ENCODE measurements at regions not wholly inside any gene's neighbourhood (a gene's known extent, or its start where the extent isn't known, plus 50 kb on each side); places are given as distances from the start of the nearest gene placed in this dataset.

DNA sequence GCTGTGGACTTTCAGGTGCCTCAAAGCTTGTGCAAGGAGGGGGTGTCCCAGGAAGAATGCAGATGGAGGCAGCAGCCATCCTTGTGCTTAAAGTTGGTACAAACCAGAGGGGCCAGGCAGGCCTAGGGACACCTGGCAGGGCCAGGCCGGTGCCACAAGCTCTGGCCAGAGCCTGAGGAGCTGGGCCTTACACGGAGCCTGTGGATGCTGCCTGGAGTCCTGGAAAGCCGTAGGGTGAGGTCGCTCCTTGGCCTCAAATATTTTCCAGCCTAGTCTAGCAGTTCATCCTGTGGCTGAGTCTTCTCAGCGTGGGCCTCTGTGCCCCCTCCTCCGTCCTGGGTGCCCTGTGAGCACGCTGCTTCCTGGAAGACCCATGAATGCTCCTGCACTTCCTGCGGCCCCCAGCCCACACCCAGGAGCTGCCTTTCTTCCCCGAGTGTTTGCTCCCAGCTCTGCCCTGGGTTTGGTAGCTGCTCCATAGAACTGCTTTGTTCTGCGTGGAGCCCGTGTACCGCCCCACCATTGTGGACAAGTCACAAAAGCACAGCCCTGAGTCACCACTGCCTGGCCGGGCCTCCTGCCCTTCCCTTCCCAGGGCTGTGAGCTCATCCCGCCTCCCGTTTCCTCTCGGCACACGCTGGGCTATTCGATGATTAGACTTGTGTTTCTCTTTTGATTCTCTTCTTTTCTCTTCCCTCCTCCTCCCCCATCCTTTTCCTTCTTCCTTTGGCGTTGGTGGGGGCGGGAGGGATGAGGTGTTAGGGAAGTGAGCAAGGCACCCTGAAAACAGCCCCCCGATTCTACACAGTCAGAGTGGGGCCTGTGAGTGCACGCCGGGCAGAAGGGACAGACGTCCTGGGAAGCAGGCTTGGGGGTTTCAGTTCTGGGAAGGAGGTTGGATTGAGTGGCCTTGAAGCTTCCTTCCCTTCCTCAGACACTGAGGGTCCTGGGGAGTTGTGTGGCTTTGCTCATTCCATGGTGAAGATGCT is 73.2 kb upstream of the SHH start:
- no peak for DNase-seq (ENCODE audit: low read depth)

DNA sequence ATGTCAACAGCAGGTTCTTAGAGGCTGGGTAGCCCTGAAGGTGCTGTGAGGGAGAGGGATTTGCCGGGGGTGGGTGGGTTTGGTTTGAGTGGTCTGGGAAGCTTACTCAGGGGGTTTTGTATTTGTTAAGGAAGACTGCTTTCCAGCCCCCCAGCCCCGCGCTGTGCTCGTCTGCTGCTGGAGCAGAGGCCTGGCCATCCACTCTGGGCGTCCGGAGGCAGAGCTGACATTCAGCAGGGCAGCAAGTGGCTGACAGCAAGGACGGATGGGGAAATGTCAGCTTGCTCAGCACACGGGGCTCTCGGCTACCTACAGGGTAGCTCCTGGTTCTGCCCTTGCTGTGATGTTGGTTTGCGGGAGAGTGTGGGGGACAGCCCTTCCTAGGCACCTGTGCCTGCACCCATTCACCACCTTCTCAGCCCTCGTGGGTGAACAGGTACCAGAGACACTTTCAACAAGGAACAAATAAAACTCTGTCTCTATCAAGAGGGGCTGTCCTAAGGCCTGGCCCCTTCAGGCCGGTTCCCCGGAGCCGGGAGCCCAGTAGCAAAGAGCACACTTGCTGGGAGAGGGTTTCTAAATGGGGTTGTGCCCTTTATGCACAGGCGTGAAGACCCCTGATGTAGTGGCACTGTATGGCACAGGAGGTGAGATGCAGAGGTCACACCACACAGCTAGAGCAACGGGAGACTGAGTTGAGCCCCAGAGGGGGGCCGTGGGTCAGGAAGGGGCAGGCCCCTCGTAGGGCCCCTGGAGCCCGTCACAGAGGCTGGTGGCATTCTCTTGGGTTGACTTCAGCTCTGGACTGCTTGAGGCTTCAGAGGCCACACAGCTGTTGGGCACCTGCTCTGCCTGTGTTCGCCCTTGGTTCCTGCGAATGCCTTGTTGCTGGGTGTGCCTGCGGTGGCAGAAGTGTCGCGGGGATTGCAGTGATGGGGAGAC is 72.2 kb upstream of the SHH start:
- DNase-seq (ENCODE audit: low read depth), result no peak

DNA sequence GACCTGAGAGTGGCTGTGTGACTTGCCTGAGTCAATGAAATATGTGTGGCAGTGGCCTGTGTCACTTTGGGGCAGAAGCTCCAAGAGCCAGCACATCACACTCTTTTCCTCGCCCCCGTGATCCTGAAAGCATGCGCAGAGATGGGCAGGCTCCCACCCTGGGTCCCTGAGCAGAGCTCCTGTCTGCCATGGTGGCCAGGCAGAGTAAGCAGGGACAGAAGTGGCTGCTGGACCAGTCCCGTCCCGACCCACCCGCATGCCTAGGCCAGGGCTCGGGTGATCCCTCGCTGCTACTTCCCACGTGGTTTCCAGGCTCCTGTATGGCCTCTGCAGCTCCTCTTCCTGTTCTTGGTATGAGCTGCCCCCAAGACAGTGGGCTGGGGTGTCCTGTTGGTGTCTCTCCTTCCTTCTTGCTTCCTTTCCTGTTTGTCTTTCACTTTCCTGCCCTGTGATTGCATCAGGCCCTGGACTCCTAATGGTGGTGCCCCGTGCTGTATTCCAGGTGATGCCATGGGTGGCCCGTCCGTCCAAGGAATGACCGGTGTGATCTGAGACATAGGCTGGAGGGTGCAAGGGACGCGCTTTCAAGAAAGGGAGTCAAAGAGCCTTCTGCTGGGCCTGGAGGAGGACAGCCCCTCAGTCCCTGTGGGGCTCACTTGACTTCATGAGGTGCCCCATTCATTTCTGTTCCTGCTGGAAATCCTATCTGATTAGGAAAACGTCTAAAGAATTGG is 71.4 kb upstream of the SHH start:
- DNase-seq (ENCODE audit: low read depth), result no peak

DNA sequence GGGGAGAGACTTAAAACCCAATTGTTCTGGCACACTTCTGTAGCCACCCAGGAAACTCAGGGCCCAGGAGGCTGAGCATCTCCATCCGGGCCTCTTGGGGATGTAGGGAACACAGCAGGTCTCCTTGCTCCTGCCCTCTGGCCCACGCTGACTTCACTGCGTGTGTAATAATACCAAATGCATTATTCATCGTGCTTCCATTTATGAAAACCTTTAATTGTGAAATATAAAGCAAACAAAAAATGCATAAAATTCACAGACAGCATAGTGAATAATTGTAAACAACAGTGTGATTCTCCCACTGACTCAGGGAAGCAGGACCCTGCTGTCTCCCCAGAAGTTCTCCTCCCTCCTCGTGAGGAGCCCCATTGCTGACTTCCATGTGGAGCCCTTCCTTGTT is 70.3 kb upstream of the SHH start:
- DNase-seq (ENCODE audit: low read depth), result no peak

DNA sequence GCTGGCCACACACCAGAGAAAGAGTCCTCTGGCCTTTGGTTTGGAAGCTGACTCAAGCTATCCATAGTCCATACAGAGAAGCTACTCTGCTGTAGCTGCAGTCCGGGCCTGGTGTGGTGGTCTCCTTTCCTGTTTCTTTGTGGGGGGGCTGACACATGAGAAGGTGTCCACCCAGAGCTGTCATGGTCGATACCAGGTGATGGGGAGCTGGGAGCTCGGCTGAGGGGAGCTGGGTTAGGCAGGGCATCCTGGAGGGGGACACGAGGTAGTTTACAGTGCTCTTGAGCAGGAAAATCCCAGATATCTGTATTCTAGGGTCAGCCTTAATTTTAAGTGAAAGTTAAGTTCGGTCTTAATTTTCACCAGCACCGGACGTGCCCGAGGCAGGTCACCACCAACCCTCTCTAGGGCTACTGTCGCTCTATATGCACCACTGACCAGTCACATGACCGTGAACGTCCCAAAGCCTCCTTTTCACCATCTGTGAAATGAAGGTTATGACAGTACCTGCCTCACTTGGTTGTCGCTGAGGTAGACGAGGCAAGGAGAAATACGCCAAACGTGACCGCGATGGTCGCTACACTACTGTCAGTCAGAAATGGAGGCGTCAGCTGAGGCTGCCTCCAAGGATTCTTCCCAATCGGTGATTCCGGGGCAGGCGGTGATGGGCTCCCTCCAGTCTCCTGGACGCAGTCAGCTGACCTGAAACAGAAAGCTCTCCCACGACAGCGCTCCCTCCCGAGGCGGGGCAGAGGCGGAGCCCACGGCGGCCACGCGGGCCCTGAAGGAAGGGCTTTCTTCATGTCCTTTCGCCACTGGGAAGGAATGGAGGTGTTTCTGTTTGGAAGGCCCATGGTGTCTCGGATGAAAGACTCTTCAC is 69.4 kb upstream of the SHH start:
- DNase-seq (ENCODE audit: low read depth), result no peak

DNA sequence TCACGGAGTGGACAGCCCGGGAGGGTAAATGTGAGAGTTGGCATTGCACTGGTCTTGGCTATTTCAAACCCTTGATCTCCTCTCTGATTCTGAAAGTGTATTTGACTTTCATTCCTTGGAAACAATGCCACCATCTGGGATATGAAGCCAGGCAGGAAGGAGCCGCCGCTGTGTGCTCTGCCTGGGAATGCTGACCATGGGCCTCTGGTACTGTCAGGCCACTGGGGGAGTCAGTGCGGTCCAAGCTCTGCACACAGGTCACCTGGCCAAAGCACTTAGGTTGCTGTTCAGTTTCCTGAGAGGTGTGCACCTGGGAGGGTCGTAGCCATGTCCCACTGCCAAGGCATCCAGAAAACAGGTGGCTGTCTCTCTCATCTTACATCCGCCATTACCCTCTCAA is 68.5 kb upstream of the SHH start:
- DNase-seq (ENCODE audit: low read depth), result no peak

DNA sequence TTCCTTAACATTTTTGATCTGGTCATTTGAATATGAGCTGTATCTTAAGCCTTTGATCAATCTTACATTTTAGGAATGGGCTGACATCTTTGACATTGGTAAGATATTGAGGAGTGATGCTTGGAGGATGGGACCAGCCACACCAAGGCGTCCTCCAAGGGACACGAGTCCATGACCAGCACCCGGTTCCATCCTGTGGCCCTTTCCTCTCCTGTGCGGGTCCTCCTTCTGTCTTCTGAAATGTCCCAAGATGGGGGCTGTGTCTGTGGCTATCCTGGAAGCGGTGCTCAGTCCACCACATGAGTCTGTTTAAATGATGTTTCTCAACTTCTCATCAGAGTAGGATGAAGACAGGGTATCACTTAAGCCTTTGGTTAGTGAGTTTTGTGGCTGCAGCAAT is 67.3 kb upstream of the SHH start:
- no peak for DNase-seq (ENCODE audit: low read depth)

DNA sequence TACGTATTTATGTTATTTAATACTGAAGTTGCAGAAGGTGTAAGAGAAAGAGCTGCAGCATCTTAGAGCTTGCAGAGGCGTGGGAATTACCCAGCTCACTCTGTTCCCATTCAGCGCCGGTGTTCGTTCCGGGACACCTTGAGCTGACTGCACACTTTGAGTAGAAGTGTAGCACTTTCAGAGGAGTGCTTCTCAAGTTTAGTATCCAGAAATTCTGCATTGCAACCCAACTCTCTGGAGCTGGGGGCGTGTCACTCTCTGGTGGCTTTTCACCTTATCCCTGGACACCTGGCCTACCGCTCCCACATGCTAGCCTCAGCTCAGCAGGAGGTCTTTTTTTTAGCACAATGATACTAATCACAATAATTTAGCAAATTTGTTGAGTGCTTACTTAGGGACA is 66.4 kb upstream of the SHH start:
- DNase-seq (ENCODE audit: low read depth), result no peak

DNA sequence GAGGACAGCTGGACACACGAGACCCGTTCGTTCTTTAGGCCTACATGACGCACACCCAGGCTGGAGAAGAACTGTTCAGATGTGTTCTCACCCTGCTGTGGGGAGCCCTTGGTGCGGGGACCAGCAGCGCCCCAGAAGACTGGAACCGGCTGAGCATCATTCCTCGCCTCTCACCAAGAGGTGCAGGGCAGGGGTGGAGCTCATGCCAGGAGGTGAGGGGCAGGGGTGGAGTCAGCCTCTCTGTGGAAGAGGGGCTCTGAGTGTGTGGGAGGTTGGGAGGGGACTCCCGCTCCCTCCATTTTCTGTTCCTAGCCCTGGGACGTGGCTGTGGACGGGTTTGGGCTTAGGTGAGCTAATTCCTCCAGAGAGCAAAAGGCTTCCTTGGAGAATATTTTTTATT is 66.0 kb upstream of the SHH start:
- DNase-seq (ENCODE audit: low read depth), result no peak

DNA sequence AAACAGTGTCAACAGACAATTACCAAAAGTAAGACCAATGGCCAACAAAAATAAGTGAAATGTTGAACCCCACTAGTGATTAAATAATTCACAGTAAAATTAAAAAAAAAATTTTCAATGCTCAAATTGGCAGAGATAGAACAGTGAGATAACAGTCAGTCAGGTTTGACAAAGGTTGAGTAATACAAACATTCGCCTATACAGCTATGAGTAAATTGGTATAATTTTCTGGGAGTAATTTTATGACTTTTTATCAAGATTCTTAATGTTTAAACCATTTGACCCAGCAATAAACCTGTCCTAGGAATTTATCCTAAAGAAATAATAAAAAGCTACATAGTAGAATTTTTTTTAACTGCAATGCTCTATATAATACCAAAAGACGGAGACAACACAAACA is 64.9 kb upstream of the SHH start:
- DNase-seq (ENCODE audit: low read depth), result no peak

DNA sequence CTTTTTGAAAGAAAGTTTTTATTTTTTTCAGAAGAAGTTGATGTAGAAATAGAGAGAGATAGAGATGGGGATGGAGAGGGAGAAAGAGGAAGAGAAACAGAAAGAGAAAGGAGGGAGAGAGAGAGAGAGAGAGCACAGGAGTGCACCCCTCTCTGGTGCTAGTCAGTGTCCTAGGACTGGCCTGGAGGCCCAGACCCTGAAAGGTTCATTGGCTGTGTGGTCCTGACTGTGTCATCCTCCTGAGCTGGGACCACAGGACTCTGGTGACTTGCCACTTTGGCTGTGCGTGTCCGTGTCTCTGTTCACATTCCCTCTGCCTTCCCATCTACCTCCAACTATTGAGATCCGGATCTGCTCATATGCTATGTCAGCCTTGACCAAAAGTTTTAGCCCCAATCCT is 62.1 kb upstream of the SHH start:
- DNase-seq (ENCODE audit: low read depth), result no peak

DNA sequence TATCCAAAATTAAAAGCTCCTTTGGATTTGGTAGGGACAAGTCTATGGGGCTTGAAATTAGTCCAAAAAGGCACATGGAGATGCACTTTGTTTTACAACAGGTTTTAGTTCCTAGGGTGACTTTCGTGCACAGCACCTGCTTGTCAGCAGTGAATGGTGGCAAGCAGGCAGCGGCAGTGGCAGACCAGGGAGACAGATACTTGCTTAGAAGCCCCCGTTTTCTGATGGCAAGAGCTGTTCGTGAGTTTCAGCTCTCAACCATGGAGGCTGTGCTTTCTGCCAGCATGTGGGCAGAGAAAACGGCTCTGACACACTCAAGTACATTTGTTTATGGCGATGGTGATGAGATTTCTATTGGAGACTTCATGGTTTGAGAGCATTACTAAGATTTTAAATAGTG is 61.7 kb upstream of the SHH start:
- DNase-seq (ENCODE audit: low read depth), result no peak

DNA sequence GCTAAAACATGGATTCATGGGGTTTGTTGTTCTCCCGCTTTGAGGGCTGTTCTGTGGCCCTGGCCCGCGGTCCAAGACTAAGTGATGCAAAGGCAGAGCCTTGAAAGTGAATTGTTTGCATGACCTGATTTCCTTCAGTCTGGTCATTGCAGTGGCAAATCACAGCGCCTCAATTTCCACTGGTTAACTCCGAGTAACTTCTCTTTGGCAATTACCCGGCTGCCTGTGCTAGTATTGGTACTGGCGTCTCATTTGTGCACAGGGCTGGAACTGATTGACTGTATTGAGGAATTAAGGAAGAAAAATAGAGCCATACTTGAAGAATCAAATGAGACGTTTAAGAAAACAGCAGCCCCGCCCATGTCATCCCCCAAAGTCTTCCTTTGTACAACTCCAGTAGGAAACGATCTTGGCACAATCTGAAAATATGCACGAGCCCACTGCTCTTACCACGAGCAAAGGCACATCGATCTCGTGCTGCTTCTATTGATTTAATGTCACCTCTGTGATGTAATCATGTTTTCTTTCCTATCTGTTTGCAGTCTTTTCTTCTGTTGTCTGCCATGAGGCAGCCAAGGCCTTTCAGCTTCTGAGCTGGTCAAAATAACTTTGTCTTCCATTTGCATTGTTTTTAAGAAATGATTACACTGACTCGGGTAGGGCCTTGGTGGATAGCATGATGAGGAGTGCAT is 60.6 kb upstream of the SHH start:
- no peak for DNase-seq (ENCODE audit: low read depth)

DNA sequence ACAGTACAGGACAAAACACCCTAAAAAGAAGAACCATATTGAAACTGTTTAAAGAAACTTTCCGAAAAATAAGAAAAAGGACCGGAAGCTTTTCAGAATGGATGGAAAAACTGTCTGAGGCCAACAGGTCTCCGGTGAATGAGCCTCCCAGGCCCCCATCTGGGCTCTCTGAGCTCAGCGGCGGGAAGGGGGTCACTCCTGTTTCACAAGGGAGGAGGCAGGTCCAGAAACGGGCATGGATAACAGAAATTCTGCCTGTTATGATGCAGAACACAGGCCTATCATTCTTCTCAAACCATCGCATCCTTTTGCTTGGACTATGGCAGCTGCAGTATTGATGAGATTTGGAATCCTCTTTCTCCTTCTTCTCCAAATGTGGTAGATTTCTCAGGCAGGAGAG is 58.9 kb upstream of the SHH start:
- no peak for DNase-seq (ENCODE audit: low read depth)

DNA sequence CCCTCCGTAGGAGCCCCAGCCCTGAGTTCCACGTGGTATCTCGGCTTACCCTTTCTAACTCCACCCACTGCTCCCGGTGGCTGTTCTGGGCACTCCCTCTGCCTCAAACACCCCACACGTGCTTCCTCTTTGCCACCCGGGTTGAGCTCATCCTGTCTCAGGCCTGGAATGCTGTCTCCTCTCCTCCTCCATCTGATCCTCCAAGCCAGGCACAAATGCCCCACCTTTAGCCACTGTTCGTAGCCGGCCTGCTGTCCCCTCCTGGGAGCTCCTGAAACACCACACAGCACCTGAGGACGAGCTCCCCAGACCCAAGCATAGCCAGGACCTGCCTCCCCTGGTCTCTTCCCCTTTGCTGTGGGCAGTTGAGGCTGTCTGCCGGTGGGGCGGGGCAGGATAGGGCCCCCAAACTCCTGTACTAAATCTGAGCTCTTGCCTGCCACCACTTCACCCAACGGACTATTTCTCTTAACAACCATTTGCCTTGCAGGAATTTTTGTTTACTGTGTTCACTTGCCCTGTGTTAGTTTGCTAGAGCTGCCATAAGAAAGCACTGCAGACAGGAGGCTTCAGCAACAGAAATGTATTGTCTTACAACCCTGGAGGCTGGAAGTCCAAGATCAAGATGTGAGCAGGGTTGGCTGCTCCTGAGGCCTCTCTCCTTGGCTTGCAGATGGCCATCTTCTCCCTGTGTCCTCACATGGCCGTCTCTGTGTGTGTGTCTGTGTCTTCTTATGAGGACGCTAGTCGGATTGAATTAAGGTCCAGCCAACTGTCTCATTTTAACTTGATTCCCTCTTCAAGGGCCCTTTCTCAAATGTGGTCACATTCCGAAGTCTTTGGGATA is 58.3 kb upstream of the SHH start:
- DNase-seq (ENCODE audit: low read depth), result no peak

DNA sequence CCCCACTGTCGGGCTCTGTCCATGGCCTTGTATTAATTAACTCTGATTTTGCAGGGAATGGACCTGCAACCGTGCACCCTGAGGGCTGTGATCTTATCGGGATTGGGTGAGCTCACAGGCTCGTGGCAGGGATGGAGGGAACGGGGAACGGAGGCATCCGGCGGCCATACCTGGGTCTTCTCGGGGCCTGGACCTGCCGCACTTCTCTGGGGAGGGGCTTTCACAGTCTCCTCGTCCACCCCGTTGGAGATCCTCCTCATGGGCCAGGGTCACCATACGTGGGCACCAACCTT is 57.5 kb upstream of the SHH start:
- DNase-seq (ENCODE audit: low read depth), result no peak

DNA sequence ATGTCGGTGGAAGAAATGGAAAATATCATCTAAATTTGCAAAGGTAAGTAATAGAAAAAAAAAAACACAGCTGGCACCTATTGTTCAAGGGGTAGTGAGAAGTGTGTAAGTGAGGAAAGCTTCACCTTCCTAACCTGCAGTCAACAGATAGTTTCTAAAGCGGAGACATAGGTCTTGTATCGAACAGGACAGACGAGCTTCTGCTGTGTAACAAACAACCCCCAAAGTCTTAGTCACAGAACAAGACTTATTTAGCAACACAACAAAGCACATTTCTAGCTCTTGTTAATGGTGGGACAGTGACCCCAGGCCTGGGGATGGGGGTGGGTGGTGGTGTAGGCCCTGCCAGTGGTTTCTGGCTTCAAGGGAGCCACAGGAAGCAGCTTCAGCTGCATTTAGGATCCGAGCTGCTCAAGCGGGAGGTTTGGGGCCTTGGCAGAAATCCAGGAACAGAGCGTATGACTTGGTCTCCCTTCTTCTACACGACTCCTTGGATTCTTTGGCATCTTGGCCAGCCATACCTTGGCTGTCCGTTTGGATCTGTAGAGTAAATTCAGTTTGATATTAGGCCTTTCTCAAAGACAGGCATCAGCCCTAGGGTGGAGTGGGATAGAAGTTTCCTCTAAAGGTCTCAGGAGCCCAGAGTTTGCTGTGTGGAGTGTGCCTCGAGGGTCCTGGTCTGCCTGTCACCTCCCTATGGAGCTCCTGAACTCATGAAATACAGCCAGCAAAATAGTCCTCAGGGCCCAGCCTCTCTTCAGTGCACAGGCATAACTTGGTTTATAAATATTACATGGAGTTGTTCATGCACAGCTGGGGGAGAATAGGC is 56.9 kb upstream of the SHH start:
- no peak for DNase-seq (ENCODE audit: low read depth)

DNA sequence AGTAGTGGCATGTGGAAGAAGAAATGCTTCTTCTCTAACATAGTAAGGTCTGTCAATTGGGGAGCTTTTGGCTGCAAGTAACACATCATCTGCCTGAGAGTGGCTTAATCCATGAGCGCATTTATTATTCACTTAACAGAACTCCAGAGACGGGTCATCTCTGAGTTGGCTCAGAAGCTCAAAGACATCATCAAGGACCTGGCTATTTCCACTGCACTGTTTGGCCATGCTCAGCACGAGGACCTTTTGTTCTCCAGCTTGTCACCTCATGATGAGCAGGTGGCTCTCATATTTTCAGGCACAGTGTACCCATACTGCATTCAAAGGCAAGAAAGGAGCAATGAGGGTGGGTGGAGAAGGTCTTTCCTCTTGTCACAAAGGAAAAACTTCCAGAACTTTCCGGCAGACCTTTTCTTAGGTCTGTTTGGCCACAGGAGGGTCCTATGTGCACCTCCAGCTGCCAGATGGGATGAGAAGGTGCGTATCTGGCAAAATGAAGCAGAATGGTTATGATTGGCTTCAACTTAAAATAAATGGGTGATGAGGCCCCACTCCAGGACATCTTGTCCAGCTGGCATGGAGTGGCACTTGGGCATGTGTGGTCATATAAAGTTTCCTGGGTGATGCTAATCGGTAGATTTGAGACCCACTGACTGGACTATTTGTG is 55.6 kb upstream of the SHH start:
- DNase-seq (ENCODE audit: low read depth), result no peak

DNA sequence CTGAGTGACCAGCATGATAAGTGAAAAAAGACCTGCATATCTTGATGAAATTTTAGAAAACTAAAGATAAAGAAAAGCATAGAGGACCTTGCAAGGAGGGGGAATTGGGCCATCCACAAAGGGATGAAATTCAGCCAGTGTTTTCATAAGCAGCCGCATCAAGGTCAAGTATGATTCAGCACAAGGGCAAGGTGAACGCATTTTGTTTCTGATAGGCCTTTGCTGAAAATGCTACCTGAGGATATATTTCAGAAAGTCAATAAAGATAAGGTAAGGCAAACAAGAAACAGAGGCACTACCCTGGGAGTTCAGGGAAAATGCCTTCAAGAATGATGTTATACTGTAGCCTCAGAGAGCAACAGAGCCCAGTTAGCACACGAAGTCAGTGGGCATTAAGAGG is 55.0 kb upstream of the SHH start:
- DNase-seq (ENCODE audit: low read depth), result no peak

Data from GM04503 (cell line).